ENCODE measurements at regions not wholly inside any gene's neighbourhood (a gene's known extent, or its start where the extent isn't known, plus 50 kb on each side); places are given as distances from the start of the nearest gene placed in this dataset.

DNA sequence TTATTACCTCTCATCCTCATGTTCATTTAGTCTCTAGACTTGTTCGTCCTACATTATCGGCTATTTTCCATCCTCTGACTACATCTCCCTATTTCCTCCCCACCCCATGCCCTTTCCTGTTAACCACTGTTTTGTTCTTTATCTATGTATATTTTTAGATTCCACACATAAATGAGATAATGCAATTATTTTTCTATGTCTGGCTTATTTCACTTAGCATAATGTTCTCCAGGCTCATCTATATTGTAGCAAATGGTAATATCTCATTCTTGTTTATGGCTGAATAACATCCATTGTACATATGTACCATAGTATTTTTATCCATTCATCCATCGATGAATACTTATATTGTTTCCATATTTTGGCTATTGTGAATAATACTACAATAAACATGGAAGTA lies 84.6 kb upstream of the PTPRR start:
- intact Hi-C loops (cut with micrococcal nuclease) = no loop called here
- H3K9me3 Mint-ChIP-seq (ENCODE audit: insufficient read depth) = no peaks in the 10 kb centered on the region
- TF ChIP-seq EZH2 (IDR thresholded peaks at IDR 0.05; ENCODE audit: borderline replicate concordance, insufficient read depth, low read depth, low read length, poor library complexity, severe bottlenecking) = no peak
- TF ChIP-seq, protein P1, sequence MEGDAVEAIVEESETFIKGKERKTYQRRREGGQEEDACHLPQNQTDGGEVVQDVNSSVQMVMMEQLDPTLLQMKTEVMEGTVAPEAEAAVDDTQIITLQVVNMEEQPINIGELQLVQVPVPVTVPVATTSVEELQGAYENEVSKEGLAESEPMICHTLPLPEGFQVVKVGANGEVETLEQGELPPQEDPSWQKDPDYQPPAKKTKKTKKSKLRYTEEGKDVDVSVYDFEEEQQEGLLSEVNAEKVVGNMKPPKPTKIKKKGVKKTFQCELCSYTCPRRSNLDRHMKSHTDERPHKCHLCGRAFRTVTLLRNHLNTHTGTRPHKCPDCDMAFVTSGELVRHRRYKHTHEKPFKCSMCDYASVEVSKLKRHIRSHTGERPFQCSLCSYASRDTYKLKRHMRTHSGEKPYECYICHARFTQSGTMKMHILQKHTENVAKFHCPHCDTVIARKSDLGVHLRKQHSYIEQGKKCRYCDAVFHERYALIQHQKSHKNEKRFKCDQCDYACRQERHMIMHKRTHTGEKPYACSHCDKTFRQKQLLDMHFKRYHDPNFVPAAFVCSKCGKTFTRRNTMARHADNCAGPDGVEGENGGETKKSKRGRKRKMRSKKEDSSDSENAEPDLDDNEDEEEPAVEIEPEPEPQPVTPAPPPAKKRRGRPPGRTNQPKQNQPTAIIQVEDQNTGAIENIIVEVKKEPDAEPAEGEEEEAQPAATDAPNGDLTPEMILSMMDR (IDR thresholded peaks at IDR 0.05) = no peak

DNA sequence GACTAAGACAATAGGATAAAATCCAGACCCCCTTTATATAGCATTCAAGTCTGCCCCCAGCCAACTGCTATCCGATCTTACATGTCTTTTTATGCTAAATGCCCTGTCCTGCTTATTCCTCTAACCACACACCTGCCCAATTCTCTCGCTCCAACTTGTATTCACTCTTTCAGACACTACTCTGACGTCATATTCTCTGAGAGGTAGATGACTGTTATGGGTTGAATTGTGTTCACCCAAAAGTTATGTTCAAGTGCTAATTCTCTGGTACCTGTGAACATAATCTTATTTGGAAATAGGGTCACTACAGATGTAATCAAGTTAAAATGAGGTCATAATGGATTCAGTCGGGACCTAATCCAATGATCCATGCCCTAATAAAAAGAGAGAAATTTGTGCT lies 84.0 kb upstream of the PTPRR start:
- no peak overlapping the region for H3K27ac Mint-ChIP-seq
- Histone ChIP-seq H3K4me1 (ENCODE audit: control insufficient read depth in 2 of 2, insufficient read depth in 2 of 2, low read length in 2 of 2) (no peaks in the 10 kb centered on the region), H3K36me3 (replicated peaks in 1 of 2; ENCODE audit: control extremely low read depth in 1 of 2, control insufficient read depth in 1 of 2, extremely low read depth in 1 of 2, insufficient read depth in 2 of 2, low read length in 1 of 2) (no peaks in the 10 kb centered on the region), H3K9me3 (ENCODE audit: control extremely low read depth in 1 of 3, control insufficient read depth in 2 of 3, insufficient read depth in 1 of 3, low read length in 2 of 3) (no peaks in the 10 kb centered on the region), H4K20me1 (ENCODE audit: control insufficient read depth, insufficient read depth, low read length, poor library complexity, severe bottlenecking) (no peaks in the 10 kb centered on the region), H3K27me3 (replicated peaks in 1 of 4; ENCODE audit: control extremely low read depth in 1 of 4, control insufficient read depth in 3 of 4, insufficient read depth in 4 of 4, low read length in 3 of 4) (no peaks in the 10 kb centered on the region), H2AFZ (ENCODE audit: insufficient read depth, low read depth, low read length, poor library complexity, severe bottlenecking) (no peak overlapping the region), H3K4me3 (ENCODE audit: control extremely low read depth in 1 of 5, extremely low read depth in 1 of 5, insufficient read depth in 1 of 5, low read depth in 2 of 5, low read length in 4 of 5) (no peak overlapping the region), H3K4me2 (replicated peaks; ENCODE audit: low read depth, low read length, poor library complexity, severe bottlenecking) (no peak overlapping the region), H3K79me2 (ENCODE audit: control insufficient read depth, insufficient read depth, low read length) (no peaks in the 10 kb centered on the region), H3K9ac (ENCODE audit: low read length) (no peak overlapping the region), H3K27ac (ENCODE audit: low read length in 2 of 2) (no peak overlapping the region)
- 100% methylated on average over 1 of the region's 4 CpGs for WGBS (ENCODE audit: insufficient coverage)
- H3K27me3 Mint-ChIP-seq = no peaks in the 10 kb centered on the region
- no peak for TF ChIP-seq EZH2 (IDR thresholded peaks at IDR 0.05; ENCODE audit: borderline replicate concordance, insufficient read depth, low read depth, low read length, poor library complexity, severe bottlenecking)
- TF ChIP-seq, protein P1 (IDR thresholded peaks at IDR 0.05) = no peak
- ATAC-seq (ENCODE audit: low read depth) (no peak), DNase-seq (no peak)
- POLR2A ChIA-PET = no interaction called here
- CTCF ChIA-PET = no interaction called here
- no peaks in the 10 kb centered on the region for H3K9me3 Mint-ChIP-seq (ENCODE audit: insufficient read depth)
- intact Hi-C loops (cut with micrococcal nuclease) = no loop called here
- H3K4me3 Mint-ChIP-seq = no peak overlapping the region
- no peaks in the 10 kb centered on the region for H3K4me1 Mint-ChIP-seq

More for the DNA sequence above, 84.6 kb upstream of the PTPRR start:
- no peak for ATAC-seq (ENCODE audit: low read depth)
- Mint-ChIP-seq H3K27me3 (no peaks in the 10 kb centered on the region), H3K27ac (no peak overlapping the region), H3K4me3 (no peak overlapping the region), H3K4me1 (no peaks in the 10 kb centered on the region)
- Histone ChIP-seq H3K27ac (ENCODE audit: low read length in 2 of 2) (no peak overlapping the region), H3K27me3 (replicated peaks in 1 of 4; ENCODE audit: control extremely low read depth in 1 of 4, control insufficient read depth in 3 of 4, insufficient read depth in 4 of 4, low read length in 3 of 4) (no peaks in the 10 kb centered on the region), H3K36me3 (replicated peaks in 1 of 2; ENCODE audit: control extremely low read depth in 1 of 2, control insufficient read depth in 1 of 2, extremely low read depth in 1 of 2, insufficient read depth in 2 of 2, low read length in 1 of 2) (no peaks in the 10 kb centered on the region), H2AFZ (ENCODE audit: insufficient read depth, low read depth, low read length, poor library complexity, severe bottlenecking) (no peak overlapping the region), H3K4me3 (ENCODE audit: control extremely low read depth in 1 of 5, extremely low read depth in 1 of 5, insufficient read depth in 1 of 5, low read depth in 2 of 5, low read length in 4 of 5) (no peak overlapping the region), H3K79me2 (ENCODE audit: control insufficient read depth, insufficient read depth, low read length) (no peaks in the 10 kb centered on the region), H3K4me1 (ENCODE audit: control insufficient read depth in 2 of 2, insufficient read depth in 2 of 2, low read length in 2 of 2) (no peaks in the 10 kb centered on the region), H4K20me1 (ENCODE audit: control insufficient read depth, insufficient read depth, low read length, poor library complexity, severe bottlenecking) (no peaks in the 10 kb centered on the region), H3K9me3 (ENCODE audit: control extremely low read depth in 1 of 3, control insufficient read depth in 2 of 3, insufficient read depth in 1 of 3, low read length in 2 of 3) (no peaks in the 10 kb centered on the region), H3K4me2 (replicated peaks; ENCODE audit: low read depth, low read length, poor library complexity, severe bottlenecking) (no peak overlapping the region), H3K9ac (ENCODE audit: low read length) (no peak overlapping the region)
- DNase-seq = no peak
- ChIA-PET CTCF (no interaction called here), POLR2A (no interaction called here)
- no CpG with 5 or more reads among the region's 3 CpGs for WGBS (ENCODE audit: insufficient coverage)
